ENCODE measurements at regions not wholly inside any gene's neighbourhood (a gene's known extent, or its start where the extent isn't known, plus 50 kb on each side); places are given as distances from the start of the nearest gene placed in this dataset.
"Not testable (repeated sequence)": the region's sequence is repeated elsewhere in the genome, so short reads cannot be mapped to it uniquely, and the experiment has no call there.

DNA sequence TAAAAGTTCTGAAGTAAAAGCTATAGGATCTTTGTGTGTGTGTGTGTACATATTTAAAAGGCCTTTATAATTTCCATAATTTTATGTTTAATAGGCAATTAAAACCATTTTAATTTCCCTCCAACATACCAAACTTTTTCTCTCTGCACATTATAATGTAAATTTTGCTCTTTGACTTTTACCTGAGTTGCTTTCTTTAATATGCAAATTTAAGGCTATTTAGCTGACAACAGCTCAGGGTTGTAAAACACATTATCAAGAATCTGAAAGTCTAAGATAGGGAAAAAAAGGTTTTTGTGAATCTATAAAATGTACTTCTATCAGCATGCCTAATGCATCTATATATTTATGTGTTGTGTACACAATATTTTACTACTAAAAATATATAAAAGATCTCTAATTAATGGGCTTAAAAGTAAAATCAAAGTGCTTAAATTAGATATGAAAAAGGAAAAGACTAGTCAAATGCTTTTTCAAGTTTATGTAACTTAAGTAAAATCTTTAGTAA is 239.6 kb upstream of the RAI14 start:
- H3K4me3 ChIP-seq (ENCODE audit: low read depth, low read length): no peak overlapping the region
- TF ChIP-seq MYC (IDR thresholded peaks at IDR 0.05; ENCODE audit: low read depth, low read length) (no peak), POLR2A (IDR thresholded peaks at IDR 0.05; ENCODE audit: extremely low read depth, insufficient read length) (no peak)
- TF ChIP-seq, protein P1, sequence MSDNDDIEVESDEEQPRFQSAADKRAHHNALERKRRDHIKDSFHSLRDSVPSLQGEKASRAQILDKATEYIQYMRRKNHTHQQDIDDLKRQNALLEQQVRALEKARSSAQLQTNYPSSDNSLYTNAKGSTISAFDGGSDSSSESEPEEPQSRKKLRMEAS (IDR thresholded peaks at IDR 0.05; ENCODE audit: low read depth, low read length): no peak
- TF ChIP-seq, protein P2, sequence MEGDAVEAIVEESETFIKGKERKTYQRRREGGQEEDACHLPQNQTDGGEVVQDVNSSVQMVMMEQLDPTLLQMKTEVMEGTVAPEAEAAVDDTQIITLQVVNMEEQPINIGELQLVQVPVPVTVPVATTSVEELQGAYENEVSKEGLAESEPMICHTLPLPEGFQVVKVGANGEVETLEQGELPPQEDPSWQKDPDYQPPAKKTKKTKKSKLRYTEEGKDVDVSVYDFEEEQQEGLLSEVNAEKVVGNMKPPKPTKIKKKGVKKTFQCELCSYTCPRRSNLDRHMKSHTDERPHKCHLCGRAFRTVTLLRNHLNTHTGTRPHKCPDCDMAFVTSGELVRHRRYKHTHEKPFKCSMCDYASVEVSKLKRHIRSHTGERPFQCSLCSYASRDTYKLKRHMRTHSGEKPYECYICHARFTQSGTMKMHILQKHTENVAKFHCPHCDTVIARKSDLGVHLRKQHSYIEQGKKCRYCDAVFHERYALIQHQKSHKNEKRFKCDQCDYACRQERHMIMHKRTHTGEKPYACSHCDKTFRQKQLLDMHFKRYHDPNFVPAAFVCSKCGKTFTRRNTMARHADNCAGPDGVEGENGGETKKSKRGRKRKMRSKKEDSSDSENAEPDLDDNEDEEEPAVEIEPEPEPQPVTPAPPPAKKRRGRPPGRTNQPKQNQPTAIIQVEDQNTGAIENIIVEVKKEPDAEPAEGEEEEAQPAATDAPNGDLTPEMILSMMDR (IDR thresholded peaks at IDR 0.05; ENCODE audit: low read depth, low read length): no peak
- no peak for DNase-seq (ENCODE audit: low read depth)

DNA sequence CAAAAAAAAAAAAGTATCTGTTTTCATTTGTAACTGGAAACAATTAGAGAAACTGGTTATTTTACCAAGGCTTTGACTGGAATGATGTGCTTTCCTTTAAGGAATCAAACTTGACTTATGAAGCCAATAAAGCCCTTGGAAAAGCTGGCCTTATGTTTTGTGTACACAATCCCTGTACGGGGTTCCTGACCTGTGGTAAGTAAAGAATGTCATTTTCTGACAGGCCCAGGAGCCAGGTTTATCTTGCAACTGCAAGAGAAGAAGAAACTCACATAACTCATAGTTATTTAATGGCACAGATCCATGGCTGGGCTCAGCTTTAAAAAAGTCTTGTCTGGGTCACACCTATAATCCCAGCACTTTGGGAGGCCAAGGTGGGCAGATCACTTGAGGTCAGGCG is 235.9 kb upstream of the RAI14 start:
- not testable (repeated sequence) for DNase-seq (ENCODE audit: low read depth)

DNA sequence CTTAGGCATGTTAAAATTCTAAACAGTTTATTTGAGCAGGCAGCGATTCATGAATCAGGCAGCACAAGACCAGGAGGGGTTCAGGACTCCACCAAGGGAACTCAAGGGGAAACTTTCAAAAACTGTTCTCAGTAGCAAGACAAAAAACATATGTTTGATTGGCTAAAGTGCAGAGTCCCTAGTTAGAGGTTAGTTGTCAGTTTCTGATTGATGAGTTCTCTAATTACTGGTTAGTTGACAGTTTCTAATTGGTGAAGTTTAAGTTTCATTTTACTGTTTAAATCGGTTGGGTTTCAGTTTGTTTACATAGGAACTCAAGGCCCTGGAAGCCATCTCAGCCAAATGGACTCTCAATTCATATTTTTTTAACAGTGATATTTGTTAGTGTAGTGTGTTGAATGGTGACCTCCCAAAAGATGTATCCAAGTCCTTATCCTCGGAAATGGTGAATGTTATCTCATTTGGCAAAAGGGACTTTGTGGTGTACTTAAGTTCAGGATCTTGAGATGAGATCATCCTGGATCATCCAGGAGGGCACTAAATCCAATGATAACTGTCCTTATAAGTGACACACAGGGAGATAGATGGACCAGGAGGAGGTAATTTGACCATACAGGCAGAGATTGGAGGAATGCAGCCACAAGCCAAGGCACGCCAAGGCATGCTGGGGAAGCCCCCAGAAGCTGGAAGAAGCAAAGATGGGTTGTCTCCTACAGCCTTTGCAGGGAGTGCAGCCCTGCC is 219.2 kb upstream of the RAI14 start:
- TF ChIP-seq MYC (IDR thresholded peaks at IDR 0.05; ENCODE audit: low read depth, low read length) (no peak), POLR2A (IDR thresholded peaks at IDR 0.05; ENCODE audit: extremely low read depth, insufficient read length) (no peak)
- TF ChIP-seq, protein P1 (IDR thresholded peaks at IDR 0.05; ENCODE audit: low read depth, low read length): no peak
- TF ChIP-seq, protein P2 (IDR thresholded peaks at IDR 0.05; ENCODE audit: low read depth, low read length): no peak
- H3K4me3 ChIP-seq (ENCODE audit: low read depth, low read length): no peak overlapping the region
- DNase-seq (ENCODE audit: low read depth): no peak

More for the DNA sequence above, 235.9 kb upstream of the RAI14 start:
- H3K4me3 ChIP-seq (ENCODE audit: low read depth, low read length): not testable (repeated sequence)

DNA sequence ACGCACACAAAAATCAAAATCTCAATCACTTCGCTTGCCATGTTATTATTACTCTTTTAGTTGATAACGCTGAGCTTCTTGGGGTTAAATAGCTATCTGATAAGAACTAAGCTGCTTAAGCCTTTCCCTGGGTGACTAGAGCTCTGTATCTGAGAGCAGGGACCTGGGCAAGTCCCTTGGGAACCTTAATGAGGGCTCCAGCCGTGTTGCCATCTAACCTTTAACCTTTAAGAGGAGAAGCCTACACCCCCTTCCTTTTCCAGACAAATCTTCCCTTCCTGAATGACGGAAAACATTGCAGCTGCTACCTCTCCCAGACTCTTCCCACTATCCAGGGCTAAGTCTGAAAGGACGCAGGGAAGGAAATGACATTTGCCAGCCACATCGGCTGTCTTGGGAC is 216.5 kb upstream of the RAI14 start:
- TF ChIP-seq, protein P1 (IDR thresholded peaks at IDR 0.05; ENCODE audit: low read depth, low read length): no peak
- TF ChIP-seq MYC (IDR thresholded peaks at IDR 0.05; ENCODE audit: low read depth, low read length) (no peak), POLR2A (IDR thresholded peaks at IDR 0.05; ENCODE audit: extremely low read depth, insufficient read length) (no peak)
- TF ChIP-seq, protein P2 (IDR thresholded peaks at IDR 0.05; ENCODE audit: low read depth, low read length): no peak
- H3K4me3 ChIP-seq (ENCODE audit: low read depth, low read length): no peak overlapping the region
- no peak for DNase-seq (ENCODE audit: low read depth)

DNA sequence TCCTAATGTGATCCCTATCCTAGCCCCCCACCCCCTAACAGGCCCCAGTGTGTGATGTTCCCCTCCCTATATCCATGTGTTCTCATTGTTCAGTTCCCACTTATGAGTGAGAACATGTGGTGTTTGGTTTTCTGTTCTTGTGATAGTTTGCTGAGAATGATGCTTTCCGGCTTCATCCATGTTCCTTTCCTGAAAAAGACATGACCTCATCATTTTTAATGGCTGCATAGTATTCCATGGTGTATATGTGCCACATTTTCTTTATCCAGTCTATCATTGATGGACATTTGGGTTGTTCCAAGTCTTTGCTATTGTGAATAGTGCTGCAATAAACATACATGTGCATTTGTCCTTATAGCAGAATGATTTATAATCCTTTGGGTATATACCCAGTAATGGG is 214.4 kb upstream of the RAI14 start:
- not testable (repeated sequence) for DNase-seq (ENCODE audit: low read depth); H3K4me3 ChIP-seq (ENCODE audit: low read depth, low read length)

DNA sequence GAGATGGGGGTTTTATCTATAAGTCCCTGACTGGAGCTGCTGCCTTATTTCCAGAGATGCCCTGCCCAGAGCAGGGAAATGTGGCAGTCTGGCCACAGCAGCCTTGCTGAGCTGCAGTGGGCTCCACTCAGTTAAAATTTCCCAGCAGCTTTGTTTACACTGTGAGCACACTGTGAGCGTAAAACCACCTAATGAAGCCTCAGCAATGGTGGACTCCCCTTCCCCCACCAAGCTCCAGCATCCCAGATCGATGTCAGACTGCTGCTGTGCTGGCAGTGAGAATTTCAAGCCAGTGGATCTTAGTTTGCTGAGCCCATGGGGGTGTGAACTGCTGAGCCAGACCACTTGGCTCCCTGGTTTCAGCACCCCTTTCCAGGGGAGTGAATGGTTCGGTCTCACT is 208.7 kb upstream of the RAI14 start:
- TF ChIP-seq POLR2A (IDR thresholded peaks at IDR 0.05; ENCODE audit: extremely low read depth, insufficient read length) (no peak), MYC (IDR thresholded peaks at IDR 0.05; ENCODE audit: low read depth, low read length) (no peak)
- TF ChIP-seq, protein P1 (IDR thresholded peaks at IDR 0.05; ENCODE audit: low read depth, low read length): no peak
- TF ChIP-seq, protein P2 (IDR thresholded peaks at IDR 0.05; ENCODE audit: low read depth, low read length): no peak
- DNase-seq (ENCODE audit: low read depth): no peak
- H3K4me3 ChIP-seq (ENCODE audit: low read depth, low read length): no peak overlapping the region

DNA sequence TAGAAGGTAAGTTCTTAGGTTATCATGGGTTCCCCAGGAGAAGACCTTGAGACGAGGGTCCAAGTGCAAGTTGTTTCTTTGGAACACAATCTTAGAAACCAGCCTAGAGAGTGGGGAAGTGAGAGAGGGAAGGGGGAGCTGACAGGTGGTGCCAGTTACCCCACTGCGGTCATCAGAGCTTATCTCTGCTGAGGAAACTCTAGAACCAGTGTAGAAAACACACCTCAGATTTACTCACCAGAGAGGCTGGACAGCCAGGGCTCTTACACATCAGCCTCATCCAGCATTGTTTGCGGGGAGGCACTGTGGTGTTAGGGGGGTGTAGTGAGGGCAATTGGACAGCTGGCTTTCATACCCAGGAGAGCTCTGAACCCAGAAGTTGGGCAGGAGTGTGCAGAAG is 206.5 kb upstream of the RAI14 start:
- no peak overlapping the region for H3K4me3 ChIP-seq (ENCODE audit: low read depth, low read length)
- TF ChIP-seq MYC (IDR thresholded peaks at IDR 0.05; ENCODE audit: low read depth, low read length): no peak
- TF ChIP-seq, protein P2 (IDR thresholded peaks at IDR 0.05; ENCODE audit: low read depth, low read length): no peak
- no peak for DNase-seq (ENCODE audit: low read depth)
